Fibroblast of villous mesenchyme (primary cell): ENCODE measurements at regions not wholly inside any gene's neighbourhood (a gene's known extent, or its start where the extent isn't known, plus 50 kb on each side); places are given as distances from the start of the nearest gene placed in this dataset.
A peak's percentile ranks its signal among the peaks of the same experiment; 100 is the strongest.

Source experiments
- DNase-seq: peaks from one replicate; pipeline ENCODE4 v3.0.0-alpha.2; 2010; ENCODE audit warnings: low read depth
- H3K4me3 ChIP-seq: 2 replicates; pipeline ENCODE4 v1.5.1; 2011; ENCODE audit warnings: low read depth, mild to moderate bottlenecking, low read length
- TF ChIP-seq, protein P1 (sequence below): IDR thresholded peaks from 2 replicates; pipeline ENCODE4 v1.5.1; 2012; ENCODE audit warnings: low read depth, mild to moderate bottlenecking, low read length; ENCODE audit not compliant: insufficient read depth

GRCh38 chr3:64998317-64998716, 310.5 kb upstream of the ADAMTS9 start:
- no peak for DNase-seq
- TF ChIP-seq, protein P1, sequence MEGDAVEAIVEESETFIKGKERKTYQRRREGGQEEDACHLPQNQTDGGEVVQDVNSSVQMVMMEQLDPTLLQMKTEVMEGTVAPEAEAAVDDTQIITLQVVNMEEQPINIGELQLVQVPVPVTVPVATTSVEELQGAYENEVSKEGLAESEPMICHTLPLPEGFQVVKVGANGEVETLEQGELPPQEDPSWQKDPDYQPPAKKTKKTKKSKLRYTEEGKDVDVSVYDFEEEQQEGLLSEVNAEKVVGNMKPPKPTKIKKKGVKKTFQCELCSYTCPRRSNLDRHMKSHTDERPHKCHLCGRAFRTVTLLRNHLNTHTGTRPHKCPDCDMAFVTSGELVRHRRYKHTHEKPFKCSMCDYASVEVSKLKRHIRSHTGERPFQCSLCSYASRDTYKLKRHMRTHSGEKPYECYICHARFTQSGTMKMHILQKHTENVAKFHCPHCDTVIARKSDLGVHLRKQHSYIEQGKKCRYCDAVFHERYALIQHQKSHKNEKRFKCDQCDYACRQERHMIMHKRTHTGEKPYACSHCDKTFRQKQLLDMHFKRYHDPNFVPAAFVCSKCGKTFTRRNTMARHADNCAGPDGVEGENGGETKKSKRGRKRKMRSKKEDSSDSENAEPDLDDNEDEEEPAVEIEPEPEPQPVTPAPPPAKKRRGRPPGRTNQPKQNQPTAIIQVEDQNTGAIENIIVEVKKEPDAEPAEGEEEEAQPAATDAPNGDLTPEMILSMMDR, result no peak
- no peak overlapping the region for H3K4me3 ChIP-seq

DNA sequence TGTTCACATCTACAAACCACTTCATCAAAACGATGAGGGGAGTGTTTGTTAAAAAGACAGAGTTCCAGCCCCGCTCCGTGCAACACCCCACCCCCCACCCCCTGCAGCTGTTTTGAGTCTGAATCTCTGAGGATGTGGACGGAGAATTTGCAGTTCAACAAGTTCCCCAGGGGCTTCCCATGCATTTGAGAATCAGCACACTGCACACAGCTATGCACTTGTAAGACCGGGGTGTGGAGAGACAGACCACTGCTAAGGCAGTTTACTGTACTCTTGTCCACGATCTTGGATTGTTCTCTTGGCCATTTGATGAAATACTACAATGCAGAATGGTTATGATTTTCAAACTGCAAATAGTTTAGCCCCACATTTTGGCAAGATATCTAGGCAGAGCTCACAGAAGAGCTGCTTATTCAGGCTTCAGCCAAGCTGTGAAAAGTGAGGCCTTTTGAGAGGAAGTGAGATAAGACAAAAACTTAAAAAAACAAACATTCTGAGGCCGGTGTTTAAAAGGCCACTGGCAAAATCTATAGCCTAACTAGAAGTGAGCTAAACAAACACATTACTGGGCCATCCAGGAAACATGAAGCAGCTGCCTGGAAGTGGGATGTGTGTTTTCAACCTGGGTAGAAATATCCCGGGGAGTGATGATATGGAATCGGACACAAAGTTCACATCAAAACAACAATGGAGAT, 308.2 kb upstream of the ADAMTS9 start:
- DNase-seq, result peak; percentile 23
- TF ChIP-seq, protein P1, result no peak
- H3K4me3 ChIP-seq, result no peak overlapping the region

GRCh38 chr3:64993781-64994180, 306.0 kb upstream of the ADAMTS9 start:
- TF ChIP-seq, protein P1, result no peak
- no peak for DNase-seq
- H3K4me3 ChIP-seq, result no peak overlapping the region

GRCh38 chr3:64992530-64993285, 304.9 kb upstream of the ADAMTS9 start:
- no peak for DNase-seq
- H3K4me3 ChIP-seq, result no peak overlapping the region
- TF ChIP-seq, protein P1, result no peak

GRCh38 chr3:64988188-64988587, 300.4 kb upstream of the ADAMTS9 start:
- TF ChIP-seq, protein P1, result no peak
- H3K4me3 ChIP-seq, result no peak overlapping the region
- DNase-seq, result no peak

- TF ChIP-seq, protein P1, result no peak
- H3K4me3 ChIP-seq, result no peak overlapping the region
- no peak for DNase-seq
Measured at GRCh38 chr3:64987726-64988125, 299.9 kb upstream of the ADAMTS9 start.
